ENCODE measurements at regions not wholly inside any gene's neighbourhood (a gene's known extent, or its start where the extent isn't known, plus 50 kb on each side); places are given as distances from the start of the nearest gene placed in this dataset.

DNA sequence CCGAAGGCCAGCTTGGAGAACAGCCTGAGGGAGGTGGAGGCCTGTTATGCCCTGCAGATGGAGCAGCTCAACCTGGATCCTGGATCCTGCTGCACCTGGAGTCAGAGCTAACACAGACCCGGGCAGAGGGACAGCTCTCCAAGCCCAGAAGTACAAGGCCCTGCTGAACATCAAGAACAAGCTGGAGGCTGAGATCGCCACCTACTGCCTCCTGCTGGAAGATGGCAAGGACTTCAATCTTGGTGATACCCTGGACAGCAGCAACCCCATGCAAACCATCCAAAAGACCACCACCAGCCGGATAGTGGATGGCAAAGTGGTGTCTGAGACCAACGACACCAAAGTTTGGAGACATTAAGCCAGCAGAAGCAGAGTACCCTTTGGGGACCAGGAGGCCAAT lies 223.5 kb upstream of the ID4 start:
- TF ChIP-seq, protein P1, sequence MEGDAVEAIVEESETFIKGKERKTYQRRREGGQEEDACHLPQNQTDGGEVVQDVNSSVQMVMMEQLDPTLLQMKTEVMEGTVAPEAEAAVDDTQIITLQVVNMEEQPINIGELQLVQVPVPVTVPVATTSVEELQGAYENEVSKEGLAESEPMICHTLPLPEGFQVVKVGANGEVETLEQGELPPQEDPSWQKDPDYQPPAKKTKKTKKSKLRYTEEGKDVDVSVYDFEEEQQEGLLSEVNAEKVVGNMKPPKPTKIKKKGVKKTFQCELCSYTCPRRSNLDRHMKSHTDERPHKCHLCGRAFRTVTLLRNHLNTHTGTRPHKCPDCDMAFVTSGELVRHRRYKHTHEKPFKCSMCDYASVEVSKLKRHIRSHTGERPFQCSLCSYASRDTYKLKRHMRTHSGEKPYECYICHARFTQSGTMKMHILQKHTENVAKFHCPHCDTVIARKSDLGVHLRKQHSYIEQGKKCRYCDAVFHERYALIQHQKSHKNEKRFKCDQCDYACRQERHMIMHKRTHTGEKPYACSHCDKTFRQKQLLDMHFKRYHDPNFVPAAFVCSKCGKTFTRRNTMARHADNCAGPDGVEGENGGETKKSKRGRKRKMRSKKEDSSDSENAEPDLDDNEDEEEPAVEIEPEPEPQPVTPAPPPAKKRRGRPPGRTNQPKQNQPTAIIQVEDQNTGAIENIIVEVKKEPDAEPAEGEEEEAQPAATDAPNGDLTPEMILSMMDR (IDR thresholded peaks at IDR 0.05): no peak

DNA sequence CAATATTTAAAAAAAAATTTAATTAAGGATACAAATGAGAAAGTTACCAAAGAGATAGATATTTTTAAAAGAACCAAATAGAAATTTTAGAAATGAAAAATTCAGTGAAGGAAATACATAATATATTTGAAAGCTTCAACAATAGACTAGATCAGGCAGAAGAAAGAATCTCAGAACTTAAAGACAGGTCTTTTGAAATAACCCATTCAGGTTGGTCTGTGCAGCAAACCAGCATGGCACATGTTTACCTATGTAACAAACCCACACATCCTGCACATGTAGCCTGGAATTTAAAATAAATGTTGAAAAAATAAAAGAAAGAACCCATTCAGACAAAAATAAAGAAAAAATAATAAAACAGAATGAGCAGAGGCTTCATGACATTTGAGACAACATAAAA lies 221.1 kb upstream of the ID4 start:
- H3K36me3 ChIP-seq: no peaks in the 10 kb centered on the region
- H3K4me1 ChIP-seq: no peaks in the 10 kb centered on the region
- peaks cover 0 to 9% (median 0%) of the 10 kb centered on the region in 3 donors for H3K9me3 ChIP-seq
- TF ChIP-seq, protein P1 (IDR thresholded peaks at IDR 0.05): no peak
- H3K27me3 ChIP-seq: no peaks in the 10 kb centered on the region
- DNase-seq: no peak
- H3K4me3 ChIP-seq: no peak overlapping the region
- intact Hi-C loops (cut with DNase I; ENCODE audit: low total_unique reads): no loop called here
- H3K27ac ChIP-seq: no peak overlapping the region

More for the DNA sequence above, 223.5 kb upstream of the ID4 start:
- Histone ChIP-seq H3K36me3 (no peaks in the 10 kb centered on the region), H3K27ac (no peak overlapping the region), H3K27me3 (no peaks in the 10 kb centered on the region), H3K4me1 (no peaks in the 10 kb centered on the region), H3K9me3 (peaks cover 0 to 6% (median 0%) of the 10 kb centered on the region in 3 donors), H3K4me3 (no peak overlapping the region)
- DNase-seq: no peak
- intact Hi-C loops (cut with DNase I; ENCODE audit: low total_unique reads): no loop called here

DNA sequence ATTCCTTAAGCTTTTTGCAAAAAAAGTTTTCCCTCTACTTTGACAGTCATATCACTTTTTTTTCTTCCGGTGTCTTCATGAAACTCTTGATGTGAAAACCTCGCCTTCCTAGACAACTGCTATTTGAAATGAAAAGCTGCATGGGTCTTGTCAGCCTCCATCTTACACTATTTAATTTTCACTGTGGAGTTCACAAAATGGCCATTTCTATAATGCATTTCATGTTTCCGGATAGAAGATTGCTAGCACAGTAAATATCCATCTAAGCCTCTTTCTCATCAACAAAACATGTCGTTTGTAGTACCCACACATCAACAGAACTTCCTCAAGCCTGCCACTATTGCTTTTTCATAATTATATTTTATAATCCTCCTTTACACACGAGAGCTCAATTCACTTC lies 204.9 kb upstream of the ID4 start:
- DNase-seq: no peak
- Histone ChIP-seq H3K27ac (no peak overlapping the region), H3K4me3 (no peak overlapping the region), H3K27me3 (no peaks in the 10 kb centered on the region), H3K4me1 (no peaks in the 10 kb centered on the region), H3K36me3 (no peaks in the 10 kb centered on the region), H3K9me3 (no peaks in the 10 kb centered on the region)
- intact Hi-C loops (cut with DNase I; ENCODE audit: low total_unique reads): no loop called here
- TF ChIP-seq, protein P1 (IDR thresholded peaks at IDR 0.05): no peak

DNA sequence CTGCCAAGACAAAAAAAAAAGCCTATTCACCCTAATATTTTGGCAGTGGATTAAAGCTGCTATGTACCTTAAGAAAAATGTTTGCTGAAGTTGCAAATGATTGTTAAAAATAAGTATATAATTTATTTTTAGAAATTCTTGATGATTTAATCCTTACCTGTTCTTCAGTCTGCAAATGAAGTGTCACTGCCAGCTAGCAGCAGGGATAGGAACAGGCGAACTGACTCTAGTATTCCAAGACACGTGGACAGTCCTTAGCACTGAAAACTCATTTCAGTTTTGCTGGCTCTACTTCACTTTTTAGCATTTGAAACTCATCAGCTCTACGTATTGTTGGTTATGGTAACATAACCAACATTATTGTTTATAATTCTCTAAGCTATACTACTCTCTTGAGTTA lies 204.4 kb upstream of the ID4 start:
- H3K4me1 ChIP-seq: no peaks in the 10 kb centered on the region
- no peak overlapping the region for H3K27ac ChIP-seq
- H3K36me3 ChIP-seq: no peaks in the 10 kb centered on the region
- DNase-seq: no peak
- no peak overlapping the region for H3K4me3 ChIP-seq
- intact Hi-C loops (cut with DNase I; ENCODE audit: low total_unique reads): no loop called here
- H3K9me3 ChIP-seq: no peaks in the 10 kb centered on the region
- H3K27me3 ChIP-seq: no peaks in the 10 kb centered on the region
- TF ChIP-seq, protein P1 (IDR thresholded peaks at IDR 0.05): no peak

DNA sequence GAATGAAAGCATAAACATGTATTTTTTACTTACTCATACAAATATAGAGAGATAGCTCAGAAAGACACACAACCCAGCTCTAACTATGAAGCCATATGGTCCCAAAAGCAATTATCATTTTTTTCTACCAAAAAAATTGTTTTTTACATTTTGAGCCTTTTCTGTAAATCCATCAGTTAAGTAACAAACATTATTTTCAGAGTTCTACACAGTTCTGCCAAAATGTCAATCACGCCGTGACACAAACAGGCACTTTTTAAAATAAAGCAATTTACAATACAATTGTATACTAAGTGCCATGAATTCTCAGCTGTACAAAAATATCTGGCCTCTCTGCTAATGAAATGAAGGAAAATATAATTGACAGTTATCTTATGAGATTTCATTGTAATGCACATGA lies 201.4 kb upstream of the ID4 start:
- no peaks in the 10 kb centered on the region for H3K36me3 ChIP-seq
- H3K27me3 ChIP-seq: no peaks in the 10 kb centered on the region
- TF ChIP-seq, protein P1 (IDR thresholded peaks at IDR 0.05): no peak
- H3K27ac ChIP-seq: no peak overlapping the region
- no peak for DNase-seq
- intact Hi-C loops (cut with DNase I; ENCODE audit: low total_unique reads): no loop called here
- no peak overlapping the region for H3K4me3 ChIP-seq
- H3K9me3 ChIP-seq: no peaks in the 10 kb centered on the region
- H3K4me1 ChIP-seq: no peaks in the 10 kb centered on the region

DNA sequence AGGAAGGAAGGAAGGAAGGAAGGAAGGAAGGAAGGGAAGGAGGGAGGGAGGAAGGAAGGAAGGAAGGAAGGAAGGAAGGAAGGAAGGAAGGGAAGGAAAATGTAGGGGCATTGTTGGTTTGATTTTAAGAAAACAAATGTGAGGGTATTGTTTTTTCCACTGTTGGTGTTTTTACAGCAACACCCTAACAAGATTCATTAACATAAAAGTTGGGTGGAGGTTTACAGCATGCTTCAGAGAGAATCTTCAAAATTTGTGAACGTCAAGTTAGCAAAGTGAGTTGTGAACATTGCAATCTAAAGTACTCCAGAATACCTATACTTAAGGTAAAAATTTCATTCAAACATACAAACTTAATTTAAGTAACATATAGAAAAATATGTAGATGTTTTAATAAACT lies 200.2 kb upstream of the ID4 start:
- Histone ChIP-seq H3K4me3 (no peak overlapping the region), H3K9me3 (no peaks in the 10 kb centered on the region), H3K27ac (no peak overlapping the region), H3K4me1 (no peaks in the 10 kb centered on the region), H3K27me3 (no peaks in the 10 kb centered on the region), H3K36me3 (no peaks in the 10 kb centered on the region)
- no peak for DNase-seq
- TF ChIP-seq, protein P1 (IDR thresholded peaks at IDR 0.05): no peak
- intact Hi-C loops (cut with DNase I; ENCODE audit: low total_unique reads): no loop called here

Data from tibial artery (tissue), 4 donors.